MCF 10A (cell line): ENCODE measurements at regions not wholly inside any gene's neighbourhood (a gene's known extent, or its start where the extent isn't known, plus 50 kb on each side); places are given as distances from the start of the nearest gene placed in this dataset.

Source experiments
- BruUV-seq: library from RNA; stranded (reverse); fragments of 400-500 nt; replicated peaks from 2 replicates; lab custom pipeline; 2021; lab: Mats Ljungman, UMichigan
- CTCF ChIA-PET: fragments of 300-600 bp; sonication (Branson Sonifier 250); formaldehyde crosslinking; extraction: SDS; loops from one replicate; lab custom pipeline; 2021; ENCODE audit warnings: antibody characterized with exemption, inconsistent platforms; lab: Yijun Ruan, JAX
- POLR2A ChIA-PET: fragments of 300-600, 350-650 bp; sonication (Branson Sonifier 250); formaldehyde crosslinking; extraction: SDS; loops from one replicate; lab custom pipeline; 2020; ENCODE audit warnings: antibody characterized with exemption, inconsistent platforms; lab: Yijun Ruan, JAX
- DNase-seq: peaks from one replicate; pipeline ENCODE4 v3.0.0-alpha.2; 2018; ENCODE audit not compliant: unreplicated experiment
- H3K27ac Mint-ChIP-seq: one replicate; pipeline ENCODE4 v1.8.0; 2022; ENCODE audit warnings: mild to moderate bottlenecking, low read depth, mixed read lengths; ENCODE audit not compliant: unreplicated experiment
- H3K27me3 Mint-ChIP-seq: one replicate; pipeline ENCODE4 v1.8.0; 2022; ENCODE audit warnings: mixed read lengths; ENCODE audit not compliant: insufficient read depth, unreplicated experiment
- H3K36me3 Mint-ChIP-seq: one replicate; pipeline ENCODE4 v1.8.0; 2022; ENCODE audit warnings: mild to moderate bottlenecking, moderate library complexity, mixed read lengths; ENCODE audit not compliant: insufficient read depth, unreplicated experiment
- H3K4me1 Mint-ChIP-seq: one replicate; pipeline ENCODE4 v1.8.0; 2022; ENCODE audit warnings: mixed read lengths; ENCODE audit not compliant: insufficient read depth, unreplicated experiment
- H3K4me3 Mint-ChIP-seq: one replicate; pipeline ENCODE4 v1.8.0; 2022; ENCODE audit warnings: mild to moderate bottlenecking, moderate library complexity, mixed read lengths; ENCODE audit not compliant: unreplicated experiment
- H3K9me3 Mint-ChIP-seq: one replicate; pipeline ENCODE4 v1.8.0; 2022; ENCODE audit warnings: mixed read lengths; ENCODE audit not compliant: unreplicated experiment
- intact Hi-C: fragments of 100-400 bp; cut with micrococcal nuclease; formaldehyde crosslinking; loops from 2 replicates; pipeline ENCODE4 v1.14.1; 2022
- TF ChIP-seq, protein P1 (sequence below): fragments of 200-600 bp; IDR thresholded peaks from one replicate; pipeline ENCODE4 v1.8.0; 2022; ENCODE audit warnings: antibody characterized with exemption, mild to moderate bottlenecking; ENCODE audit not compliant: unreplicated experiment

DNA sequence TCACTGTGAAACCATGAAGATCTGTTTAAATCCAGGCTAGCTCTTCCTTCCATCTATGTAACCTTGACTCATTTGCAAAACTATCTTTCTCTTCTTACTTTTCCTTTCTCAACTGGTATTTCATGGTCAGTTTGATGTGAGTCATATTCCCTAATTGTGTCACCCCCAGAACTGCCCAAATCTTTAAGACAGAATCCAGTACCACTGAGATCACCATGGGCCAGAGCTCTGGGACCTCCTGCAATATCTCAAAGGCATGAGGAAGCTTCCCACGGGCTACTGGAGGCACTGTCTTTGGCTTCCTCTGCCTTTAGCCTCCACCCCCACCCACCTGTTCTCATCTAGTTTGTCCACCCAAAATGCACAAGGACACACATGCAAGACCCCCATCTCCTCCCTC, 274.4 kb upstream of the FMN2 start:
- no peaks in the 10 kb centered on the region for H3K27me3 Mint-ChIP-seq
- intact Hi-C loops = loop anchor here (2.0 to 5.0 kb wide), 2 partner anchors 76 to 855 kb away; no protein-coding TSS in a partner anchor
- ChIA-PET CTCF (interaction anchor here (0.5 to 6.3 kb wide), 15 partner anchors 8 to 1517 kb away, joined by 3 to 69 read pairs (median 4); partner anchors contain the start of gene CHRM3), POLR2A (interaction anchor here (0.7 to 1.5 kb wide), 4 partner anchors 15 to 799 kb away, joined by 3 to 5 read pairs (median 4); no protein-coding TSS in a partner anchor)
- TF ChIP-seq, protein P1, sequence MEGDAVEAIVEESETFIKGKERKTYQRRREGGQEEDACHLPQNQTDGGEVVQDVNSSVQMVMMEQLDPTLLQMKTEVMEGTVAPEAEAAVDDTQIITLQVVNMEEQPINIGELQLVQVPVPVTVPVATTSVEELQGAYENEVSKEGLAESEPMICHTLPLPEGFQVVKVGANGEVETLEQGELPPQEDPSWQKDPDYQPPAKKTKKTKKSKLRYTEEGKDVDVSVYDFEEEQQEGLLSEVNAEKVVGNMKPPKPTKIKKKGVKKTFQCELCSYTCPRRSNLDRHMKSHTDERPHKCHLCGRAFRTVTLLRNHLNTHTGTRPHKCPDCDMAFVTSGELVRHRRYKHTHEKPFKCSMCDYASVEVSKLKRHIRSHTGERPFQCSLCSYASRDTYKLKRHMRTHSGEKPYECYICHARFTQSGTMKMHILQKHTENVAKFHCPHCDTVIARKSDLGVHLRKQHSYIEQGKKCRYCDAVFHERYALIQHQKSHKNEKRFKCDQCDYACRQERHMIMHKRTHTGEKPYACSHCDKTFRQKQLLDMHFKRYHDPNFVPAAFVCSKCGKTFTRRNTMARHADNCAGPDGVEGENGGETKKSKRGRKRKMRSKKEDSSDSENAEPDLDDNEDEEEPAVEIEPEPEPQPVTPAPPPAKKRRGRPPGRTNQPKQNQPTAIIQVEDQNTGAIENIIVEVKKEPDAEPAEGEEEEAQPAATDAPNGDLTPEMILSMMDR = no peak
- peaks cover 36% of the 10 kb centered on the region for H3K4me1 Mint-ChIP-seq
- no peaks in the 10 kb centered on the region for H3K9me3 Mint-ChIP-seq
- peak overlapping the region; percentile 61 for H3K27ac Mint-ChIP-seq
- peak; percentile 34 for DNase-seq
- no peaks in the 10 kb centered on the region for H3K36me3 Mint-ChIP-seq
- peak overlapping the region; percentile 1 for H3K4me3 Mint-ChIP-seq
- BruUV-seq = no TSS peak

DNA sequence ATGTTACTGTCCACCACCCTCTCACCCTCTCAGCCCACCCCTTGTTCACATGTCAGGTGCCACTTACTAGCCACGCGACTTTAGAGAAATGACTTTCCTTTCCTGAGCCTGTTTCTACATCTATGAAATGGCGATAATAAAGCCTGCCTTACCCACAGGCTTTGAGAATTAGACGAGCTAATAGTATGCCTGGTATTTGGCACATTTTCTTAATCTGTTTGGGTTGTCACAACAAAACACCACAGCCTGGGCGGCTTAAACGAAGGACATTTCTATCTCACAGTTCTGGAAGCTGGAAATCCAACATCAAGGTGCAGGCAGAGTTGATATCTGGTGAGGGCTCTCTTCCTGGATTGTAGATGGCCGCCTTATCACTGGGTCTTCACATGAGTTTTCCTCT, 273.9 kb upstream of the FMN2 start:
- intact Hi-C loops = loop anchor here (2.0 to 5.0 kb wide), 2 partner anchors 75 to 856 kb away; no protein-coding TSS in a partner anchor
- Mint-ChIP-seq H3K36me3 (no peaks in the 10 kb centered on the region), H3K4me1 (peaks cover 36% of the 10 kb centered on the region), H3K9me3 (no peaks in the 10 kb centered on the region), H3K4me3 (no peak overlapping the region), H3K27ac (peak overlapping the region; percentile 61), H3K27me3 (no peaks in the 10 kb centered on the region)
- TF ChIP-seq, protein P1 = no peak
- ChIA-PET CTCF (interaction anchor here (0.5 to 6.3 kb wide), 12 partner anchors 10 to 432 kb away, joined by 3 to 69 read pairs (median 4); partner anchors contain the start of gene CHRM3), POLR2A (interaction anchor here (1.4 kb wide), 1 partner anchor 92 kb away, joined by 4 read pairs; no protein-coding TSS in a partner anchor)
- BruUV-seq = no TSS peak
- no peak for DNase-seq

DNA sequence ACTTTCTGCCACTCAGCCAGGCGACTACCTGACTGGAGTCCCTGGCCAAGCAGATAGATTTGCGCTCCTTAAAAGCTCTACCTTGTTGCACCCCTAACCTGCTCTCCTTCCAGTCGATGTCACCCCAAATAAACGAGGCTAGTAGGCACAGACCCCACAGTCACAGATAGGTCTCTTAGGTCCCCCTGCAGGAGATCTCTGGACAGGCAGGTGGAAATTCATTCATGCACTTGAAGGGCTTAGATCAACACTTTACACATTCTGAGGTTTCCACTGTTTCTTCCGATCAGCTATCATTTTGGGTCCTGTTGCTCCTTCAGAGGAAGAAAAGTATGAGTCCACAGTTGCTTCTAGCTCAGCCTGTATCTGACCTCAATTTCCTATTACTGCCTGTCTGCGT, 272.6 kb upstream of the FMN2 start:
- TF ChIP-seq, protein P1 = peak; percentile 19
- Mint-ChIP-seq H3K4me1 (peaks cover 33% of the 10 kb centered on the region), H3K27me3 (no peaks in the 10 kb centered on the region), H3K9me3 (no peaks in the 10 kb centered on the region), H3K27ac (peak overlapping the region; percentile 40), H3K4me3 (no peak overlapping the region), H3K36me3 (no peaks in the 10 kb centered on the region)
- BruUV-seq = no TSS peak
- POLR2A ChIA-PET = interaction anchor here (0.7 to 1.7 kb wide), 3 partner anchors 39 to 594 kb away, joined by 3 to 4 read pairs (median 3); no protein-coding TSS in a partner anchor
- peak; percentile 35 for DNase-seq
- CTCF ChIA-PET = interaction anchor here (0.6 to 6.3 kb wide), 11 partner anchors 12 to 560 kb away, joined by 3 to 69 read pairs (median 3); no protein-coding TSS in a partner anchor
- intact Hi-C loops = loop anchor here (5.0 kb wide), 1 partner anchor 857 kb away; no protein-coding TSS in a partner anchor

DNA sequence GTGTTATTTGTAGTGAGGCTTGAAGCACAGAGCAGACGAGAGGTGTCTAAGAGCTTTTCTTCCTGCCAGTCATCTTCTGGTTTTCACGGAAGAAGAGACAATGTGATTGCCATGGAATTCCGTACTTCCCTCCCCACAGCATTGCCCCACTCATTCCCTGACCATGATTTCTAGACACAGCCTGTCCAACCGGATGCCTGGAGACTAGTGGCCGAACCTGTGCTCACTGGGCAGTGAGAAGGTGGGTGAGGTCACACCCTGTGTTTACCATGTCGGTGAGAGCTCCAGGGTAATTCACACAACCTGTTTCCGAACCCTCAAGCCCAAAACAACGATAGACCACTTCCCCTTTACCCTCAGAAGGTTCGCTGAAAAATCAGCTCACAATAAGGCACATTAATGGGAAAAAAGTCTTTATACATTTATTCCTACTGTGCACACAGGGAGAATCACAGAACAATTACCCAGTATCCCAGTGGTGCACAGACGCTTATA, 271.9 kb upstream of the FMN2 start:
- peaks cover 26% of the 10 kb centered on the region for H3K4me1 Mint-ChIP-seq
- CTCF ChIA-PET = interaction anchor here (0.7 to 6.3 kb wide), 5 partner anchors 19 to 561 kb away, joined by 3 to 69 read pairs (median 3); no protein-coding TSS in a partner anchor

More for the DNA sequence above, 271.9 kb upstream of the FMN2 start:
- no TSS peak for BruUV-seq
- POLR2A ChIA-PET = interaction anchor here (0.5 to 1.7 kb wide), 4 partner anchors 18 to 633 kb away, joined by 3 to 4 read pairs (median 3); no protein-coding TSS in a partner anchor
- no peak overlapping the region for H3K4me3 Mint-ChIP-seq
- no peak for DNase-seq
- no peaks in the 10 kb centered on the region for H3K27me3 Mint-ChIP-seq
- no peaks in the 10 kb centered on the region for H3K9me3 Mint-ChIP-seq
- TF ChIP-seq, protein P1 = no peak
- H3K36me3 Mint-ChIP-seq = no peaks in the 10 kb centered on the region
- intact Hi-C loops = loop anchor here (5.0 kb wide), 1 partner anchor 858 kb away; no protein-coding TSS in a partner anchor
- peak overlapping the region; percentile 40 for H3K27ac Mint-ChIP-seq
